IMR-90 (cell line): ENCODE measurements at regions not wholly inside any gene's neighbourhood (a gene's known extent, or its start where the extent isn't known, plus 50 kb on each side); places are given as distances from the start of the nearest gene placed in this dataset.

ENCODE experiments used
- ATAC-seq: fragments of 200-7000 bp; cut with Tn5 transposase; 2 replicates; pipeline ENCODE4 v1.9.1; 2020; ENCODE audit warnings: low read depth, mild to moderate bottlenecking, moderate library complexity
- BruUV-seq: library from RNA; stranded (reverse); fragments of 400-500 nt; replicated peaks from 2 replicates; lab custom pipeline; 2021; lab: Mats Ljungman, UMichigan
- CTCF ChIA-PET: fragments of 300-600 bp; formaldehyde crosslinking; extraction: SDS; loops from one replicate; lab custom pipeline; 2021; ENCODE audit warnings: antibody characterized with exemption; lab: Yijun Ruan, JAX
- POLR2A ChIA-PET: fragments of 300-600 bp; sonication (Branson Sonifier 250); formaldehyde crosslinking; loops from one replicate; lab custom pipeline; 2022; ENCODE audit warnings: antibody characterized with exemption; ENCODE audit not compliant: unreplicated experiment; lab: Charles Lee
- DNase-seq: peaks from one replicate; pipeline ENCODE4 v3.0.0; 2013
- H2AFZ ChIP-seq: replicated peaks from 2 replicates; pipeline ENCODE3; 2013; ENCODE audit warnings: low read length, mild to moderate bottlenecking; ENCODE audit not compliant: poor library complexity
- H2AK5ac ChIP-seq: 2 replicates; pipeline ENCODE4 v1.6.1; 2013; ENCODE audit warnings: low read depth, low read length, inconsistent platforms
- H2AK9ac ChIP-seq: replicated peaks from 2 replicates; pipeline ENCODE3; 2013; ENCODE audit warnings: mild to moderate bottlenecking, low read depth, low read length, moderate library complexity; ENCODE audit not compliant: poor library complexity
- H2BK120ac ChIP-seq: 2 replicates; pipeline ENCODE4 v1.6.1; 2013; ENCODE audit warnings: low read depth, low read length, inconsistent platforms
- H2BK15ac ChIP-seq: 3 replicates; pipeline ENCODE4 v1.6.1; 2013; ENCODE audit warnings: low read depth, low read length, inconsistent platforms
- H2BK20ac ChIP-seq: 2 replicates; pipeline ENCODE4 v1.6.1; 2013; ENCODE audit warnings: low read depth, mild to moderate bottlenecking, inconsistent platforms, low read length, moderate library complexity
- H2BK5ac ChIP-seq: 2 replicates; pipeline ENCODE4 v1.6.1; 2013; ENCODE audit warnings: mild to moderate bottlenecking, low read depth, low read length, inconsistent platforms; ENCODE audit not compliant: poor library complexity, severe bottlenecking
- H3K14ac ChIP-seq: replicated peaks from 2 replicates; pipeline ENCODE4 v1.6.1; 2013; ENCODE audit warnings: low read depth, low read length, inconsistent platforms
- H3K18ac ChIP-seq: 2 replicates; pipeline ENCODE4 v1.6.1; 2013; ENCODE audit warnings: low read depth, low read length, control low read depth
- H3K23ac ChIP-seq: 2 replicates; pipeline ENCODE4 v1.6.1; 2013; ENCODE audit warnings: low read depth, low read length, inconsistent platforms
- H3K27ac ChIP-seq: 2 replicates; pipeline ENCODE4 v1.5.1; 2013; ENCODE audit warnings: mild to moderate bottlenecking, control low read depth, low read length; ENCODE audit not compliant: insufficient read depth
- H3K27me3 ChIP-seq: 2 replicates; pipeline ENCODE4 v1.6.1; 2013; ENCODE audit warnings: low read length; ENCODE audit not compliant: control insufficient read depth, insufficient read depth
- H3K36me3 ChIP-seq: 2 replicates; pipeline ENCODE4 v1.6.1; 2013; ENCODE audit warnings: low read length, mixed read lengths; ENCODE audit not compliant: control insufficient read depth, insufficient read depth
- H3K4ac ChIP-seq: 2 replicates; pipeline ENCODE4 v1.6.1; 2013; ENCODE audit warnings: low read depth, low read length, inconsistent platforms
- H3K4me1 ChIP-seq: 2 replicates; pipeline ENCODE4 v1.6.1; 2013; ENCODE audit warnings: low read length, mixed read lengths; ENCODE audit not compliant: control insufficient read depth, insufficient read depth
- H3K4me2 ChIP-seq: 2 replicates; pipeline ENCODE4 v1.6.1; 2013; ENCODE audit warnings: low read depth, mild to moderate bottlenecking, control low read depth, low read length, moderate library complexity
- H3K4me3 ChIP-seq: 2 replicates; pipeline ENCODE4 v1.5.1; 2013; ENCODE audit warnings: low read depth, mild to moderate bottlenecking, control low read depth, low read length, moderate library complexity; ENCODE audit not compliant: insufficient read depth
- H3K56ac ChIP-seq: 2 replicates; pipeline ENCODE4 v1.6.1; 2013; ENCODE audit warnings: low read length, inconsistent platforms; ENCODE audit not compliant: insufficient read depth; ENCODE audit errors: extremely low read depth
- H3K79me1 ChIP-seq, 2 experiments: 2 replicates each; pipeline ENCODE4 v1.6.1; 2013; ENCODE audit warnings: low read length in 2 of 2, inconsistent platforms in 1 of 2, low read depth in 1 of 2
- H3K9ac ChIP-seq: 2 replicates; pipeline ENCODE4 v1.6.1; 2013; ENCODE audit warnings: low read depth, low read length, control low read depth
- H3K9me1 ChIP-seq: 2 replicates; pipeline ENCODE4 v1.6.1; 2013; ENCODE audit warnings: low read length, inconsistent platforms; ENCODE audit not compliant: insufficient read depth
- H3K9me3 ChIP-seq: 2 replicates; pipeline ENCODE4 v1.6.1; 2013; ENCODE audit warnings: low read length; ENCODE audit not compliant: control insufficient read depth, insufficient read depth
- H4K20me1 ChIP-seq: 2 replicates; pipeline ENCODE4 v1.6.1; 2013; ENCODE audit warnings: low read length, inconsistent platforms; ENCODE audit not compliant: insufficient read depth
- H4K5ac ChIP-seq: 2 replicates; pipeline ENCODE4 v1.6.1; 2013; ENCODE audit warnings: mild to moderate bottlenecking, low read depth, low read length, control low read depth
- H4K8ac ChIP-seq, 2 experiments: 2 replicates each; pipeline ENCODE4 v1.6.1; 2013; ENCODE audit warnings: low read depth in 2 of 2, low read length in 2 of 2, control low read depth in 1 of 2, inconsistent platforms in 1 of 2
- H4K91ac ChIP-seq: 2 replicates; pipeline ENCODE4 v1.6.1; 2013; ENCODE audit warnings: low read depth, low read length, inconsistent platforms; ENCODE audit not compliant: insufficient read depth
- BHLHE40 ChIP-seq: fragments of 150-350 bp; IDR thresholded peaks from 2 replicates; pipeline ENCODE4 v1.6.1; 2016; ENCODE audit warnings: mild to moderate bottlenecking, low read depth, low read length
- CEBPB ChIP-seq: IDR thresholded peaks from 2 replicates; pipeline ENCODE4 v1.6.1; 2012; ENCODE audit warnings: low read depth, low read length, improper control_type of control experiment
- CHD1 ChIP-seq: IDR thresholded peaks from 2 replicates; pipeline ENCODE4 v1.6.1; 2012; ENCODE audit warnings: low read depth, low read length, improper control_type of control experiment
- FOS ChIP-seq: fragments of 150-350 bp; IDR thresholded peaks from 2 replicates; pipeline ENCODE4 v1.6.1; 2016; ENCODE audit warnings: low read depth, low read length
- MAFK ChIP-seq: IDR thresholded peaks from 2 replicates; pipeline ENCODE4 v1.6.1; 2012; ENCODE audit warnings: low read depth, low read length, improper control_type of control experiment
- MAZ ChIP-seq: IDR thresholded peaks from 2 replicates; pipeline ENCODE4 v1.6.1; 2012; ENCODE audit warnings: low read depth, mild to moderate bottlenecking, low read length, improper control_type of control experiment, moderate library complexity, borderline replicate concordance
- MXI1 ChIP-seq: IDR thresholded peaks from 2 replicates; pipeline ENCODE4 v1.6.1; 2012; ENCODE audit warnings: low read depth, mild to moderate bottlenecking, low read length, moderate library complexity, borderline replicate concordance
- NFE2L2 ChIP-seq: fragments of 150-350 bp; IDR thresholded peaks from 2 replicates; pipeline ENCODE4 v1.6.1; 2016; ENCODE audit warnings: low read depth, mild to moderate bottlenecking, low read length
- POLR2A ChIP-seq: IDR thresholded peaks from 2 replicates; pipeline ENCODE4 v1.6.1; 2012; ENCODE audit warnings: mild to moderate bottlenecking, low read depth, low read length
- RAD21 ChIP-seq: IDR thresholded peaks from 2 replicates; pipeline ENCODE4 v1.6.1; 2012; ENCODE audit warnings: low read length, improper control_type of control experiment
- RCOR1 ChIP-seq: IDR thresholded peaks from 2 replicates; pipeline ENCODE4 v1.6.1; 2012; ENCODE audit warnings: mild to moderate bottlenecking, low read length, improper control_type of control experiment; ENCODE audit not compliant: insufficient replicate concordance
- RFX5 ChIP-seq: IDR thresholded peaks from 2 replicates; pipeline ENCODE4 v1.8.0; 2012; ENCODE audit warnings: low read depth, mild to moderate bottlenecking, low read length, moderate library complexity
- SMC3 ChIP-seq: fragments of 150-350 bp; IDR thresholded peaks from 2 replicates; pipeline ENCODE4 v1.6.1; 2016; ENCODE audit warnings: low read depth, mild to moderate bottlenecking, antibody characterized with exemption, low read length, moderate library complexity
- WGBS, 2 experiments: methylation state at CpG; one replicate each; pipeline versions ENCODE4 v1.1.5 to v1.1.7; 2013; ENCODE audit warnings: missing lambda C conversion rate in 2 of 2; ENCODE audit not compliant: insufficient read length in 1 of 2; ENCODE audit errors: extremely low coverage in 2 of 2; 5-methylcytosine and 5-hydroxymethylcytosine counted together
- dilution Hi-C: fragments of 300-500 bp; cut with HindIII; formaldehyde crosslinking; loops from one replicate; pipeline ENCODE4 v1.14.3; 2018; ENCODE audit warnings: low sequenced_read_pairs; ENCODE audit not compliant: unreplicated experiment
- in situ Hi-C: fragments of 300-500 bp; cut with MboI; formaldehyde crosslinking; loops from 3 replicates; pipeline ENCODE4 v1.14.3; 2019; ENCODE audit warnings: low sequenced_read_pairs, inconsistent platforms, mixed read lengths
- intact Hi-C: fragments of 100-400 bp; cut with micrococcal nuclease; formaldehyde crosslinking; loops from 2 replicates; pipeline ENCODE4 v1.10.0; 2022
- TF ChIP-seq, protein P1 (sequence below): conservative IDR thresholded peaks from 2 replicates; pipeline ENCODE4 v1.5.1; 2012; ENCODE audit warnings: mild to moderate bottlenecking, low read depth, low read length, improper control_type of control experiment
- TF ChIP-seq, protein P2 (sequence below): fragments of 150-350 bp; IDR thresholded peaks from 2 replicates; pipeline ENCODE4 v1.6.1; 2017; ENCODE audit warnings: mild to moderate bottlenecking, antibody characterized with exemption, low read length, low read depth
- TF ChIP-seq, protein P3 (sequence below): fragments of 150-350 bp; IDR thresholded peaks from 2 replicates; pipeline ENCODE4 v1.6.1; 2016; ENCODE audit warnings: low read depth, mild to moderate bottlenecking, low read length, moderate library complexity, borderline replicate concordance

DNA sequence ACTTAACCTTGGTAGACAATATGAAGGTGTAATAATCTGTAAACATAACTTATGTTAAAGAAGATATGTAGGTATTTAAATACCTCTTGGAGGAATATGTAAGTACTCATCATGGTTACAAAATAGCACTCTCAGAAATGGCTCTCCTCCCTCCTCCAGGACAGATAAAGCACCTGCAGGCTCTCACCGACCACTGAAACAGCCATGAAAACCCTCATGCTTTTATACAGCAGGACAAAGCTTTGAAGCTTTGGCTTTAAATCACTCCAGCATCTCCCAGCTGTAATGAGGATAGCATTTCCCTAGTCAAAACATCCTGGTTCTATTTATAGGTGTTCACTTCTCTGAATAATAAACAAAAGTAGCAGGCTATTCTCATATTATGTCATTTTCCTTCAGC is 69.1 kb upstream of the PMFBP1 start:
- Histone ChIP-seq H2BK120ac (no peak overlapping the region), H2AFZ (no peak overlapping the region), H2AK5ac (no peak overlapping the region), H3K14ac (no peak overlapping the region), H3K36me3 (no peaks in the 10 kb centered on the region), H2BK20ac (no peak overlapping the region), H4K20me1 (no peaks in the 10 kb centered on the region), H3K23ac (no peak overlapping the region), H3K18ac (no peak overlapping the region), H2BK5ac (no peak overlapping the region), H3K9me1 (no peaks in the 10 kb centered on the region), H3K4ac (no peak overlapping the region), H3K4me2 (no peak overlapping the region), H4K8ac (no peak overlapping the region), H3K27ac (no peak overlapping the region), H2BK15ac (no peak overlapping the region), H2AK9ac (no peak overlapping the region), H3K9ac (no peak overlapping the region), H3K4me1 (no peaks in the 10 kb centered on the region), H3K79me1 (no peaks in the 10 kb centered on the region), H3K27me3 (no peaks in the 10 kb centered on the region), H3K4me3 (no peak overlapping the region), H3K56ac (no peak overlapping the region), H4K5ac (no peak overlapping the region), H3K9me3 (no peaks in the 10 kb centered on the region), H4K91ac (no peak overlapping the region)
- POLR2A ChIA-PET, result no interaction called here
- ATAC-seq, result no peak
- no peak for DNase-seq
- intact Hi-C loops (loop anchor here (5.0 to 10.0 kb wide), 5 partner anchors 424 to 1794 kb away; no protein-coding TSS in a partner anchor), dilution Hi-C loops (loop anchor here (25.0 kb wide), 1 partner anchor 221 kb away; no protein-coding TSS in a partner anchor), in situ Hi-C loops (loop anchor here (25.0 kb wide), 1 partner anchor 1646 kb away; no protein-coding TSS in a partner anchor)
- TF ChIP-seq, protein P1, sequence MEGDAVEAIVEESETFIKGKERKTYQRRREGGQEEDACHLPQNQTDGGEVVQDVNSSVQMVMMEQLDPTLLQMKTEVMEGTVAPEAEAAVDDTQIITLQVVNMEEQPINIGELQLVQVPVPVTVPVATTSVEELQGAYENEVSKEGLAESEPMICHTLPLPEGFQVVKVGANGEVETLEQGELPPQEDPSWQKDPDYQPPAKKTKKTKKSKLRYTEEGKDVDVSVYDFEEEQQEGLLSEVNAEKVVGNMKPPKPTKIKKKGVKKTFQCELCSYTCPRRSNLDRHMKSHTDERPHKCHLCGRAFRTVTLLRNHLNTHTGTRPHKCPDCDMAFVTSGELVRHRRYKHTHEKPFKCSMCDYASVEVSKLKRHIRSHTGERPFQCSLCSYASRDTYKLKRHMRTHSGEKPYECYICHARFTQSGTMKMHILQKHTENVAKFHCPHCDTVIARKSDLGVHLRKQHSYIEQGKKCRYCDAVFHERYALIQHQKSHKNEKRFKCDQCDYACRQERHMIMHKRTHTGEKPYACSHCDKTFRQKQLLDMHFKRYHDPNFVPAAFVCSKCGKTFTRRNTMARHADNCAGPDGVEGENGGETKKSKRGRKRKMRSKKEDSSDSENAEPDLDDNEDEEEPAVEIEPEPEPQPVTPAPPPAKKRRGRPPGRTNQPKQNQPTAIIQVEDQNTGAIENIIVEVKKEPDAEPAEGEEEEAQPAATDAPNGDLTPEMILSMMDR, result no peak
- no peak for TF ChIP-seq RCOR1
- TF ChIP-seq CEBPB, result no peak
- TF ChIP-seq NFE2L2, result no peak
- TF ChIP-seq MAZ, result no peak
- no peak for TF ChIP-seq RAD21
- TF ChIP-seq CHD1, result no peak
- TF ChIP-seq BHLHE40, result no peak
- TF ChIP-seq POLR2A, result no peak
- TF ChIP-seq, protein P2, sequence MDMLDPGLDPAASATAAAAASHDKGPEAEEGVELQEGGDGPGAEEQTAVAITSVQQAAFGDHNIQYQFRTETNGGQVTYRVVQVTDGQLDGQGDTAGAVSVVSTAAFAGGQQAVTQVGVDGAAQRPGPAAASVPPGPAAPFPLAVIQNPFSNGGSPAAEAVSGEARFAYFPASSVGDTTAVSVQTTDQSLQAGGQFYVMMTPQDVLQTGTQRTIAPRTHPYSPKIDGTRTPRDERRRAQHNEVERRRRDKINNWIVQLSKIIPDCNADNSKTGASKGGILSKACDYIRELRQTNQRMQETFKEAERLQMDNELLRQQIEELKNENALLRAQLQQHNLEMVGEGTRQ, result no peak
- no peak for TF ChIP-seq RFX5
- TF ChIP-seq MAFK, result no peak
- no peak for TF ChIP-seq MXI1
- no peak for TF ChIP-seq FOS
- TF ChIP-seq SMC3, result no peak
- TF ChIP-seq, protein P3, sequence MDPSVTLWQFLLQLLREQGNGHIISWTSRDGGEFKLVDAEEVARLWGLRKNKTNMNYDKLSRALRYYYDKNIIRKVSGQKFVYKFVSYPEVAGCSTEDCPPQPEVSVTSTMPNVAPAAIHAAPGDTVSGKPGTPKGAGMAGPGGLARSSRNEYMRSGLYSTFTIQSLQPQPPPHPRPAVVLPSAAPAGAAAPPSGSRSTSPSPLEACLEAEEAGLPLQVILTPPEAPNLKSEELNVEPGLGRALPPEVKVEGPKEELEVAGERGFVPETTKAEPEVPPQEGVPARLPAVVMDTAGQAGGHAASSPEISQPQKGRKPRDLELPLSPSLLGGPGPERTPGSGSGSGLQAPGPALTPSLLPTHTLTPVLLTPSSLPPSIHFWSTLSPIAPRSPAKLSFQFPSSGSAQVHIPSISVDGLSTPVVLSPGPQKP, result no peak
- CTCF ChIA-PET, result interaction anchor here (0.6 to 2.8 kb wide), 2 partner anchors 226 to 363 kb away, joined by 3 to 15 read pairs; no protein-coding TSS in a partner anchor
- WGBS, 2 experiments, result no CpG with 5 or more reads among the region's 1 CpG
- no TSS peak for BruUV-seq
